ENCODE measurements at regions not wholly inside any gene's neighbourhood (a gene's known extent, or its start where the extent isn't known, plus 50 kb on each side); places are given as distances from the start of the nearest gene placed in this dataset.

DNA sequence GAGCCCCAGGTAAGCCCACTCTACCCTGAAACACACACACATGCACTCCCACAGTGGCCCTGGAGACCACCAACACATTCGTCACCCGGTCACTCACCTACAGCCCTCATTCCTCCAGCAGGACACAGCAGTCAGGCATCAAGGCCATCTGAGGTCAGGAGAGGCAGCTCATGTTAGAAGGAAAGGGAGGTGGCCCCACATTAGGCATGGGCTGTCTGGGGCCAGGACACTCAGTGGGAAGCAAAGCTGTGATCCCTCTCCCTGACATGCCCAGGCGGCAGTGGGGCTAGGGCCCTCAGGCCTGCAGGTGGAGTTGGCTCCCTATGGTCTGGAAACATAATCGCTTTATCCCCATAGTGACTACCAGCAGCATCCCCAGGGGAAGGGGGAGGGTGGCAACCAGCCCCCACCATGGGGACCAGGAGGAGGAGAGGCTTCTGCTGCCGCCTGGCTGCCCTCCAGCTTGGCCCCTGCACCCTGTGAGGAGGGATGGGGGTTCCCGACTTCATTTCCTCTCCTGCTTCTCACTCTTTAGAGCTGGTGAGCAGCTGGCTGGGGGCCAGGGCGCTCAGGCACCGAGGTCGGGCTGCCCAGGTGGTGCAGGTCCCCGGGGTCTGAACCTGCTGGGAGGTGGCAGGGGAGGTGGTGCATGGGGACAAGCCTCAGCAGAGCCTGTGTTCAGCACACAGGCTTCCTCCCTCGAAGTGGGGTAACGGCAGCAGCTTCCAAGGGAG lies 76.6 kb upstream of the CST7 start:
- TF ChIP-seq, protein P1, sequence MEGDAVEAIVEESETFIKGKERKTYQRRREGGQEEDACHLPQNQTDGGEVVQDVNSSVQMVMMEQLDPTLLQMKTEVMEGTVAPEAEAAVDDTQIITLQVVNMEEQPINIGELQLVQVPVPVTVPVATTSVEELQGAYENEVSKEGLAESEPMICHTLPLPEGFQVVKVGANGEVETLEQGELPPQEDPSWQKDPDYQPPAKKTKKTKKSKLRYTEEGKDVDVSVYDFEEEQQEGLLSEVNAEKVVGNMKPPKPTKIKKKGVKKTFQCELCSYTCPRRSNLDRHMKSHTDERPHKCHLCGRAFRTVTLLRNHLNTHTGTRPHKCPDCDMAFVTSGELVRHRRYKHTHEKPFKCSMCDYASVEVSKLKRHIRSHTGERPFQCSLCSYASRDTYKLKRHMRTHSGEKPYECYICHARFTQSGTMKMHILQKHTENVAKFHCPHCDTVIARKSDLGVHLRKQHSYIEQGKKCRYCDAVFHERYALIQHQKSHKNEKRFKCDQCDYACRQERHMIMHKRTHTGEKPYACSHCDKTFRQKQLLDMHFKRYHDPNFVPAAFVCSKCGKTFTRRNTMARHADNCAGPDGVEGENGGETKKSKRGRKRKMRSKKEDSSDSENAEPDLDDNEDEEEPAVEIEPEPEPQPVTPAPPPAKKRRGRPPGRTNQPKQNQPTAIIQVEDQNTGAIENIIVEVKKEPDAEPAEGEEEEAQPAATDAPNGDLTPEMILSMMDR (IDR thresholded peaks at IDR 0.05; ENCODE audit: low read depth, low read length) = no peak
- DNase-seq (ENCODE audit: extremely low read depth, low read depth) = no peak

DNA sequence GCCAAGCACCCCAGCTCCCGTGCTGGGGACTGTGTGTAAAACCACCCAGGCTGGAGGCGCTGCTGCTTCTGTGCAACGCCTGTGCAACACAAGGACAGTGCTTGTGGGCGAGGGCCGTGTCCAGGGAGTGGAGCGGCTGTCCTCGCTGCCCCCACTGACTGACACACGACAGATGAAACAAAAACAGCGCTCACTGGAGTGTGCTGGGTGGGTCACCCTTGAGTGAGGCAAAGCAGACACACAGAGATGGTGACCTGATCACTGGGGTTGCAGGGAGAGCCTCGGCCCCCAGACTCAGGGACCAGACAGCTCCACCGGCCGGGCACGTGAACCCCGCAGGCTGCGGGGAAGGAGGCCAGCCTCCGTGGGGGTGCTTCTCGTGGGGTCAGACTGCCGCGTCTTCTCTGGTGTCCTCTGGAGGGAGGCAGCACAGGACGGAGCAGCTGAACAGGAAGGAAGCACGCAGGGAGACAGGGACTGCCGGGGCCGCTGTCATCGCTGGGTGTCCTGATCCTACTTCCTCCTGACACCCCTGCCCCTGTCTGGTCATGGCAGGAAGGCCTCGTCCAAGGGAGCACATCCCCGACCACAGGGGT lies 75.9 kb upstream of the CST7 start:
- TF ChIP-seq, protein P1 (IDR thresholded peaks at IDR 0.05; ENCODE audit: low read depth, low read length) = no peak
- DNase-seq (ENCODE audit: extremely low read depth, low read depth) = no peak

DNA sequence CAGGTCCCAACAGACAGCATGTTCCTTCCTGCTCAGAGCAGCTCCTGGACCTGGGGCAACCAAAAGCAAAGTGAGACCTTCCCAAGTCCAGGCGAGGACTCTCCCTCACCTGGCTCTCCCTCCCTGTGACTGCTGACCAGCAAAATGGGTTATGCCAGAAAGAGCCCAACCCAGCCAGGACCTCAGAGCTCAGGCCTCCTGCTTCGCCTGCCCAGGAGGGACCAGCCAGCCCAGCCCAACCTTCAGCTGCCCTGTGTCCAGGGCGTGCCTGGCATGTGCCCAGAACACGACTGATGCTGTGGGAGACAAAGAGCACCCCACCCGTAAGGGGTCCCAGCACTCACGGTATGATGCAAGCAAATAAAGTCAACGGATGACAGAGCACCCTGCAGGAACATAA lies 74.0 kb upstream of the CST7 start:
- TF ChIP-seq, protein P1 (IDR thresholded peaks at IDR 0.05; ENCODE audit: low read depth, low read length) = no peak
- no peak for DNase-seq (ENCODE audit: extremely low read depth, low read depth)

DNA sequence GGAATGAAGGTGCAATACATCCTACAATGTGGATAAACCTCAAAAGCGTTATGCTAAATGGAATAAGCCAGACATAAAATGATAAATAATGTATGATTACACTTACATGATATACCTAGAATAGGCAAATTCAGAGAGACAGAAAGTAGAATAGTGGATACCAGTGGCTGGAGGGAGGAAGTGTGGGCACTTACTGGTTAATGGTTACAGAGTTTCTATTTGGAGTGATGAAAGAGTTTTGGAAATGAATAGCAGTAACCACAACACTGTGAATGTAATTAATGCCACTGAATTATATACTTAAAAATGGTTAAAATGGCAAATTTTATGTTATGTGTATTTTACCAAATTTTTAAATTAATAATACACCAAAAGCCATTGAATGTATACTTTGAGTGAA lies 71.4 kb upstream of the CST7 start:
- TF ChIP-seq, protein P1 (IDR thresholded peaks at IDR 0.05; ENCODE audit: low read depth, low read length) = no peak
- DNase-seq (ENCODE audit: extremely low read depth, low read depth) = no peak

DNA sequence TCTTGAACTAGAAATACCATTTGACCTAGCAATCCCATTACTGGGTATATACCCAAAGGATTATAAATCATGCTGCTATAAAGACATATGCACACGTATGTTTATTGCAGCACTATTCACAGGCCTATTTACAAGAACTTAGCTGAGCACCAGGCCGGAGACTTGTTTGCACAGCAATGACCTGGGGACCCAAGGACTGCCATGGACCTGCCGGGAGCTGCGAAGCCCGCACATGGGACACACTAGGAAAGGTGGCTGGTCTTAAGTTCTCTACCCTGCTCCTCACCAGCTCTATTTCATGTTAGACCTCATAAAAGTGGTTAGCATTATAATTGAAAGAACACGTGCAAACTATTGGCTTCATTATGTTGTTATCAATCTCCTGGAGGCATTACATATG lies 70.4 kb upstream of the CST7 start:
- no peak for DNase-seq (ENCODE audit: extremely low read depth, low read depth)
- TF ChIP-seq, protein P1 (IDR thresholded peaks at IDR 0.05; ENCODE audit: low read depth, low read length) = no peak

DNA sequence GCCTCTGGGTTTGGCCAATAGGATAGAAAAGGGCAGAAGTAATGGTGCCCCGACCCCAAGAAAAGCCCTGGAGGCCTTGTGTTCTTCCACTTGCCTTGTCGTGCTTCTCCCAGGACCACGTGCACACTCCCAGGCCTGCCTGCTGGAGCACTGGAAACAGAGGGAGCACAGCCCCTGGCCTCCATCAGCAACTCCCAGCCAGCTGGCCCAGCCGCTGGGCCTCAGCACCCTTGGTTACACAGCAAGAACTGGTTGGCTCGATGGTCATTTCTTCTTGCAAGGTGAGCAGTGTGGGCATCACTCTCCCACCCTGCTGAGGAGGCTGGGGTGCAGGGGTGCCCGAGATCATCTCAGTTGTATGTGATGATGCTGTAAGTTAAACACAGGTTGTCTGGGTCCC lies 69.2 kb upstream of the CST7 start:
- no peak for DNase-seq (ENCODE audit: extremely low read depth, low read depth)
- TF ChIP-seq, protein P1 (IDR thresholded peaks at IDR 0.05; ENCODE audit: low read depth, low read length) = no peak

DNA sequence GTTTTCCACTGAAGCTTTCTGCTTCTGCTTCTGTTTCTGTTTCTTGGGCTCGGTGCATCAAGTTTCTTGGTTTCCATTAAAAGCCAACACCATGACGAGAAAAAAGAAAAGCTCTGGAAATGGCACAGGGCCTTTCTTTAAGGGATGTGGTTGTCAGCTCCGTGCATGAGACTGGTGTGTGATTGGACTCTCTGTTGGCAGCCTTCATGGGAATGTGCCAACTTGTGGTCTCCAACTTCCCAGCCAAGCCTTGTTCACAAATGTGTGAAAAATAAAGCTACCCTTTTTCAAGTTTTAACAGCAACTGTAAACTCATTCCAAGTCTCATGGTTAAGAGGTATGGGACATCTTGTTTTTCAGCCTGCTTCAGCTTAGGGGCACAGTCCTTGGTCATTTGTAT lies 68.7 kb upstream of the CST7 start:
- DNase-seq (ENCODE audit: extremely low read depth, low read depth) = no peak
- TF ChIP-seq, protein P1 (IDR thresholded peaks at IDR 0.05; ENCODE audit: low read depth, low read length) = no peak

Data from AG09319 (cell line).